Activated B cell treated with CpG ODN at 0.5 μM for 24 hours (primary cell): ENCODE measurements at regions not wholly inside any gene's neighbourhood (a gene's known extent, or its start where the extent isn't known, plus 50 kb on each side); places are given as distances from the start of the nearest gene placed in this dataset.

Source experiments
- ATAC-seq: fragments of 200-7000 bp; cut with Tn5 transposase; one replicate; pipeline ENCODE4 v1.10.0; 2021; ENCODE audit warnings: low read depth, mild to moderate bottlenecking, moderate library complexity
- CTCF ChIA-PET: fragments of 350-600 bp; sonication (Branson Sonifier 250); formaldehyde crosslinking; loops from one replicate; lab custom pipeline; 2021; ENCODE audit warnings: antibody characterized with exemption; lab: Charles Lee
- POLR2A ChIA-PET: fragments of 350-600 bp; sonication (Branson Sonifier 250); formaldehyde crosslinking; loops from one replicate; lab custom pipeline; 2021; ENCODE audit warnings: antibody characterized with exemption; lab: Charles Lee
- DNase-seq: peaks from one replicate; pipeline ENCODE4 v3.0.0; 2022
- H3K27ac Mint-ChIP-seq: one replicate; pipeline ENCODE4 v1.8.0; 2020; ENCODE audit warnings: mixed read lengths
- H3K27me3 Mint-ChIP-seq: one replicate; pipeline ENCODE4 v1.8.0; 2021; ENCODE audit warnings: mixed read lengths
- H3K36me3 Mint-ChIP-seq: one replicate; pipeline ENCODE4 v1.8.0; 2021; ENCODE audit warnings: low read depth, mixed read lengths
- H3K4me1 Mint-ChIP-seq: one replicate; pipeline ENCODE4 v1.8.0; 2021; ENCODE audit warnings: mixed read lengths
- H3K4me3 Mint-ChIP-seq: one replicate; pipeline ENCODE4 v1.8.0; 2020; ENCODE audit warnings: mild to moderate bottlenecking, mixed read lengths
- H3K9me3 Mint-ChIP-seq: one replicate; pipeline ENCODE4 v1.8.0; 2020; ENCODE audit warnings: mixed read lengths
- CTCF ChIP-seq: fragments of 200-600 bp; IDR thresholded peaks from one replicate; pipeline ENCODE4 v1.8.0; 2022; ENCODE audit warnings: antibody characterized with exemption, mild to moderate bottlenecking
- intact Hi-C: fragments of 100-400 bp; cut with micrococcal nuclease; formaldehyde crosslinking; loops from one replicate; pipeline ENCODE4 v1.15.1; 2024

GRCh38 chr1:43073490-43074230, 98.4 kb downstream of the EBNA1BP2 start:
- Mint-ChIP-seq H3K36me3 (no peaks in the 10 kb centered on the region), H3K27me3 (no peaks in the 10 kb centered on the region), H3K9me3 (no peaks in the 10 kb centered on the region), H3K4me3 (peak overlapping the region; percentile 11), H3K27ac (peak overlapping the region; percentile 6), H3K4me1 (peaks cover 29% of the 10 kb centered on the region)
- intact Hi-C loops: loop anchor here (1.0 kb wide), 5 partner anchors 142 to 495 kb away; no protein-coding TSS in a partner anchor
- peak; percentile 30 for TF ChIP-seq CTCF
- ATAC-seq (peak; percentile 87), DNase-seq (peak; percentile 56)
- ChIA-PET CTCF (interaction anchor here (0.6 to 11.3 kb wide), 53 partner anchors 9 to 499 kb away, joined by 3 to 523 read pairs (median 5); partner anchors contain the start of genes C1orf50, ERMAP, P3H1 and SVBP), POLR2A (interaction anchor here (1.1 to 4.5 kb wide), 12 partner anchors 114 to 307 kb away, joined by 4 to 98 read pairs (median 10); partner anchors contain the start of genes C1orf50, P3H1, SLC2A1 and ZNF691)

GRCh38 chr1:43072314-43072713, 99.8 kb downstream of the EBNA1BP2 start:
- peak overlapping the region; percentile 46 for H3K4me3 Mint-ChIP-seq
- no peak for TF ChIP-seq CTCF
- CTCF ChIA-PET: interaction anchor here (0.8 to 11.3 kb wide), 14 partner anchors 13 to 342 kb away, joined by 3 to 523 read pairs (median 12); partner anchors contain the start of gene ZNF691
- H3K9me3 Mint-ChIP-seq: no peaks in the 10 kb centered on the region
- DNase-seq: no peak
- POLR2A ChIA-PET: interaction anchor here (0.7 to 4.5 kb wide), 10 partner anchors 113 to 160 kb away, joined by 3 to 98 read pairs (median 14); partner anchors contain the start of gene SLC2A1
- H3K27me3 Mint-ChIP-seq: no peaks in the 10 kb centered on the region
- H3K4me1 Mint-ChIP-seq: peaks cover 39% of the 10 kb centered on the region
- intact Hi-C loops: no loop called here
- no peak for ATAC-seq
- peak overlapping the region; percentile 76 for H3K27ac Mint-ChIP-seq
- no peaks in the 10 kb centered on the region for H3K36me3 Mint-ChIP-seq

- no peak for ATAC-seq
- CTCF ChIA-PET: interaction anchor here (2.9 to 11.3 kb wide), 3 partner anchors 148 to 294 kb away, joined by 52 to 523 read pairs (median 262); no protein-coding TSS in a partner anchor
- H3K36me3 Mint-ChIP-seq: no peaks in the 10 kb centered on the region
- peaks cover 41% of the 10 kb centered on the region for H3K4me1 Mint-ChIP-seq
- H3K27ac Mint-ChIP-seq: no peak overlapping the region
- no peaks in the 10 kb centered on the region for H3K27me3 Mint-ChIP-seq
- POLR2A ChIA-PET: interaction anchor here (4.5 kb wide), 1 partner anchor 148 kb away, joined by 98 read pairs; no protein-coding TSS in a partner anchor
- H3K9me3 Mint-ChIP-seq: no peaks in the 10 kb centered on the region
- intact Hi-C loops: no loop called here
- H3K4me3 Mint-ChIP-seq: no peak overlapping the region
- no peak for TF ChIP-seq CTCF
- no peak for DNase-seq
Observed at GRCh38 chr1:43071241-43071640, 100.8 kb downstream of the EBNA1BP2 start.

- no peaks in the 10 kb centered on the region for H3K27me3 Mint-ChIP-seq
- intact Hi-C loops: no loop called here
- H3K4me3 Mint-ChIP-seq: peak overlapping the region; percentile 28
- CTCF ChIA-PET: interaction anchor here (8.2 to 11.3 kb wide), 2 partner anchors 147 to 155 kb away, joined by 262 to 523 read pairs; no protein-coding TSS in a partner anchor
- no peak for TF ChIP-seq CTCF
- POLR2A ChIA-PET: interaction anchor here (0.7 to 1.6 kb wide), 4 partner anchors 145 to 353 kb away, joined by 3 to 7 read pairs (median 5); partner anchors contain the start of gene ZNF691
- peaks cover 41% of the 10 kb centered on the region for H3K4me1 Mint-ChIP-seq
- no peaks in the 10 kb centered on the region for H3K9me3 Mint-ChIP-seq
- peak overlapping the region; percentile 19 for H3K27ac Mint-ChIP-seq
- no peaks in the 10 kb centered on the region for H3K36me3 Mint-ChIP-seq
- ATAC-seq: no peak
- no peak for DNase-seq
Observed at GRCh38 chr1:43069461-43070050, 102.5 kb downstream of the EBNA1BP2 start.
